ENCODE measurements at regions not wholly inside any gene's neighbourhood (a gene's known extent, or its start where the extent isn't known, plus 50 kb on each side); places are given as distances from the start of the nearest gene placed in this dataset.

DNA sequence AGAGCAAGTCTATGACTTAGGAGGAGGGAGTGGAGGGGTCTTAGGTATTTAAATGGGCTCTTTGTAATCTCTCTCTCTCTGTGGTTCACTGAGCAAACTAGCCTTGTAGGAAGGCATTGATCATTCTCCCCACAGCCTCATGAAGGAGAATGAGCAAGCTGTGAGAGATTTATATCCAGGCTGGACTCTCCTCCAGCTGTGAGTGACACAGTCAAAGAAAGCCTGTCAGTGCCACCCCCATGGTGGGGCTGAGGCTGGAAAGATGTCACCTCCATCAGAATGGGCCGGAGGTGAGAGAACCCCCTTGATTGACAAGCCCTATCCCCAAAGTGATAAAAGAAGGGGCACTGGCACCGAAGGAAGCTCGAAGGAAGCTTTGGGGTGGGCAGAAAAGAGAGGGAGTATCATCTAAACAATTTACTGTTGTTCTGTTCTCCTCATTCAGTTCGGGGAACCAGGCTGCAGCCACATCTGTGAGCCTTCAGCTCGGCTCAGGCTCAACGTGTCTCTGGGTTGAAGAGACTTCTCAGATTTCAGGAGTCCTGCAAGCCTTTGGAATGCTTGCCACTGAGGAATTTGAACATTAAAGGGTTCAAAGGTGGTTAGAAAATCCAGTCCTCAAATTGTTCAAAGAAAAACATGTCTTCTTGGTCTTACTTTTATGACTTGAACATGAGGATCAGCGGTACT is 538.2 kb upstream of the ZNF462 start:
- no peak for DNase-seq (ENCODE audit: low read depth, low spot score)
- no peak overlapping the region for H3K4me3 ChIP-seq (ENCODE audit: low read depth, low read length)
- TF ChIP-seq, protein P1, sequence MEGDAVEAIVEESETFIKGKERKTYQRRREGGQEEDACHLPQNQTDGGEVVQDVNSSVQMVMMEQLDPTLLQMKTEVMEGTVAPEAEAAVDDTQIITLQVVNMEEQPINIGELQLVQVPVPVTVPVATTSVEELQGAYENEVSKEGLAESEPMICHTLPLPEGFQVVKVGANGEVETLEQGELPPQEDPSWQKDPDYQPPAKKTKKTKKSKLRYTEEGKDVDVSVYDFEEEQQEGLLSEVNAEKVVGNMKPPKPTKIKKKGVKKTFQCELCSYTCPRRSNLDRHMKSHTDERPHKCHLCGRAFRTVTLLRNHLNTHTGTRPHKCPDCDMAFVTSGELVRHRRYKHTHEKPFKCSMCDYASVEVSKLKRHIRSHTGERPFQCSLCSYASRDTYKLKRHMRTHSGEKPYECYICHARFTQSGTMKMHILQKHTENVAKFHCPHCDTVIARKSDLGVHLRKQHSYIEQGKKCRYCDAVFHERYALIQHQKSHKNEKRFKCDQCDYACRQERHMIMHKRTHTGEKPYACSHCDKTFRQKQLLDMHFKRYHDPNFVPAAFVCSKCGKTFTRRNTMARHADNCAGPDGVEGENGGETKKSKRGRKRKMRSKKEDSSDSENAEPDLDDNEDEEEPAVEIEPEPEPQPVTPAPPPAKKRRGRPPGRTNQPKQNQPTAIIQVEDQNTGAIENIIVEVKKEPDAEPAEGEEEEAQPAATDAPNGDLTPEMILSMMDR (IDR thresholded peaks at IDR 0.05; ENCODE audit: insufficient read depth, low read length, missing control alignments): no peak
- ChIA-PET CTCF (no interaction called here), POLR2A (no interaction called here)

DNA sequence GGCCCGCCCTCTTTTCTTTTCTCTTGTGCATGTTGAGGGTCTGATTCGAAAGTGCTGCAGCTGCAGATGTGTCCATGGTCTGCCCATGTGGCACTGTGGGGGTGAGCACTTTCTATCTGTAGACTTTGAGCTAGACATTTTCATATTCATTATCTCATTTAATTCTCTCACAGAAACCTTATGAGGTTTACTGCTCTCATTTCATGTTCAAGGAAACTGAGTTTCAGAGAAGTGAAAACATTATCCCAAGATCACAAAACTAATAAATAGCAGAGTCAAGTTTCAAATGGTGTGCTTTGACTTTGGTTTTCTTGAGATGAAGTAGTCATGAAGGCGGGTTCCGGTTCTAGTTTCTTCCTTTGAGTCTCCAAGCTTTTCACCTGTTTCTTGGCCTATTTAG is 536.5 kb upstream of the ZNF462 start:
- CTCF ChIA-PET: no interaction called here
- TF ChIP-seq, protein P1 (IDR thresholded peaks at IDR 0.05; ENCODE audit: insufficient read depth, low read length, missing control alignments): no peak
- H3K4me3 ChIP-seq (ENCODE audit: low read depth, low read length): no peak overlapping the region
- no peak for DNase-seq (ENCODE audit: low read depth, low spot score)
- POLR2A ChIA-PET: no interaction called here

DNA sequence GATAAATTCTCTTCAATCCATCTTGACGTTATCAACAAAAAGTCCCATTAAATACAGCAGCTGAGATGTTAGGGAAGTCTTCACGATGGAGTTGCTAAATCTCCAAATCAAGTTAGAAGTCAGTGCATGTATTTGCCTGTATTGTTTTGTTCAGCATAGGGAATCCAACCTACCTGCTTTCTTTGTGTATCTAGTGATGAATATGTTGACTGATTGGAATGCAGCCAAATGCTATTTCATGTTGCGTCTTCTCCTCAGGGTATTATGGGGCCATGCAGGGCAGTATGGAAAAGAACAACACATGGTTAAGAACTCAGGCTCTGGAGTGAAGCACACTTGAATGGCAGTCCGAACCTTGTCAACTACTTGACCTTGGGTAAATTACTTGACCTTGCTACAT is 529.5 kb upstream of the ZNF462 start:
- TF ChIP-seq, protein P1 (IDR thresholded peaks at IDR 0.05; ENCODE audit: insufficient read depth, low read length, missing control alignments): no peak
- DNase-seq (ENCODE audit: low read depth, low spot score): no peak
- CTCF ChIA-PET: no interaction called here
- no peak overlapping the region for H3K4me3 ChIP-seq (ENCODE audit: low read depth, low read length)
- POLR2A ChIA-PET: no interaction called here

DNA sequence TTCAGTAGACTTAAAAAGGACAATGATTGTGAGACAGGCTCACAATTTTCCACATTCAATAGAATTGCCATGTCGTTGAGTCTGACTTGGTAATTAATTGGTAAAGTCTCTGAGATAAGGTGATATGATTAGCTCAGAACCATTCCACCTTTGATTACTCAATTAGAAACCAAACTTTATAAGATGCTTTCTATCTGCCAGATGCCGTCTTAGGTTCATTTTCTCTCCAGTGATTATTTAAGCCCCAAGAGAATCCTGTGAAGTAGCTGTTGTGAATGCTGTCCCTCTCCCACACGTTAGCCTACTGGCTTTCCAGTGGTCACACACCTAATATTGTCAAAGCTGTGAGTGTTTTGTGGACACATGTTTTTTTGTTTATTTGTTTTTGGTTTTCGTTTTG is 528.9 kb upstream of the ZNF462 start:
- no peak for DNase-seq (ENCODE audit: low read depth, low spot score)
- TF ChIP-seq, protein P1 (IDR thresholded peaks at IDR 0.05; ENCODE audit: insufficient read depth, low read length, missing control alignments): no peak
- H3K4me3 ChIP-seq (ENCODE audit: low read depth, low read length): no peak overlapping the region
- ChIA-PET POLR2A (no interaction called here), CTCF (no interaction called here)

DNA sequence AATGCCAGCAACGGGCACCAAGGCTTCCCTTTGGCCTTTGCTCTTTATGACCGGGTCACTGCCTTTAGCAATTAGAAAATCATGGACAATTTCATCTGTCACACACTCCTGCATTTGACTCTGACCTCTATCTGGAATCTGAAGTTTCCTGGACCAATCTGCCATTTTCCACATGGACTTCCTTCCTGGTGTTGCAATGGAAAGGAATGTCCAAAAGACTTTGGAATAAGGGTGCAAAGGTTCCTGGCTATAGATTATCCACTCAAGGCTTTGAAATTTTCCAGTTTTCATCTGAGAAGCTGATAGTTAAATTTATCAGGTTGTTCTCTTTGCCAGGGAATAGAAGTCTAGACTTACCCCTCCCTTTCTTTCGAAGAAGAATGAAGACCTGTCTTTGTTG is 523.1 kb upstream of the ZNF462 start:
- DNase-seq (ENCODE audit: low read depth, low spot score): no peak
- H3K4me3 ChIP-seq (ENCODE audit: low read depth, low read length): no peak overlapping the region
- POLR2A ChIA-PET: no interaction called here
- CTCF ChIA-PET: no interaction called here
- TF ChIP-seq, protein P1 (IDR thresholded peaks at IDR 0.05; ENCODE audit: insufficient read depth, low read length, missing control alignments): no peak

DNA sequence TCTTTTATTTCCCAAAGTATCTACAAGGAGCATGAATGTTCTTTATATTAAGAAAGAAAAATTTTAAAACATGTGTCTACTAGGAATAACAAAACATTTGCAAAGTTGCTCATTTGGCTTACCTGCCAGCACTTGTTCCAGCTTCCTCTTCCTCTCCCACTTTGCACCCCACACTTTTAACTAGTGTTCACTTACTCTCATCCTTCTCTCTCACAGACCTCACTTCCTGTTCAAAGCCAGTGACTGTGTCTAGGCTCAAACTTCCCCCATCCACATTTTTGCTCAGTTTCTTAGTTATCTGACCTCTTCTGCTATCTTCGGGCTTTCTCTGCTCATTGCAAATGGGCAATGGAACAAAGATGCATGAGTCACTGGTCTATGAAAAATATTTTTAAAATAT is 512.2 kb upstream of the ZNF462 start:
- POLR2A ChIA-PET: no interaction called here
- TF ChIP-seq, protein P1 (IDR thresholded peaks at IDR 0.05; ENCODE audit: insufficient read depth, low read length, missing control alignments): no peak
- CTCF ChIA-PET: no interaction called here
- H3K4me3 ChIP-seq (ENCODE audit: low read depth, low read length): no peak overlapping the region
- no peak for DNase-seq (ENCODE audit: low read depth, low spot score)
